ENCODE measurements at regions not wholly inside any gene's neighbourhood (a gene's known extent, or its start where the extent isn't known, plus 50 kb on each side); places are given as distances from the start of the nearest gene placed in this dataset.

DNA sequence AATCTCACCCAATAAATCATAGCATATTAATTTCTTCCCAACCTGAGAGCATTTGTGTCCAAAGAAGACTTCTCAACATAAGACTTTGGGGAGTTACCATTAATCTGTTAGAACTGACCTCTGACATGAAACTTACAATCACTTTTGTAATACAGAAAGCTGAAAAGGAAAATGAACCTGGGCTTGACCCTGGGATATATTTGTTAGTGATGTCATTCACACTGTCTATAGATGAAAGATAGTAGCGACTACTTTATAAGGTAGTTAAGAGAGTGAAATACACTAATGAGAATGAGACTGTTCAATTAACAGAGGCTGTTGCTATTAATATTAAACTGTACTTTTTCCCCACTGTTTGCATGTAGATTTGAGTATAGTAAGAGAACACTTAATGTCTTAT is 1334.8 kb upstream of the TMEM132C start:
- Histone ChIP-seq H2AFZ (ENCODE audit: low read depth, low read length) (no peak overlapping the region), H3K4me2 (ENCODE audit: insufficient read depth, low read length) (no peak overlapping the region), H3K9me3 (replicated peaks; ENCODE audit: control insufficient read depth, insufficient read depth, low read length) (peaks cover 5% of the 10 kb centered on the region), H3K9ac (replicated peaks; ENCODE audit: extremely low read depth, insufficient read depth, low read length) (no peak overlapping the region), H3K36me3 (ENCODE audit: control insufficient read depth in 2 of 2, extremely low read depth in 1 of 2, insufficient read depth in 2 of 2, low read length in 2 of 2) (no peaks in the 10 kb centered on the region), H3K4me3 (replicated peaks in 1 of 3; ENCODE audit: insufficient read depth in 1 of 3, low read depth in 1 of 3, low read length in 3 of 3) (no peak overlapping the region), H3K4me1 (ENCODE audit: control insufficient read depth, extremely low read depth, insufficient read depth, low read length) (no peaks in the 10 kb centered on the region), H3K9me1 (replicated peaks; ENCODE audit: control insufficient read depth, extremely low read depth, insufficient read depth, low read length) (no peaks in the 10 kb centered on the region), H4K20me1 (replicated peaks; ENCODE audit: control insufficient read depth, extremely low read depth, insufficient read depth, low read length) (no peaks in the 10 kb centered on the region), H3K27ac (ENCODE audit: insufficient read depth, low read depth, low read length) (no peak overlapping the region), H3K27me3 (ENCODE audit: control insufficient read depth in 2 of 2, insufficient read depth in 2 of 2, low read length in 2 of 2) (no peaks in the 10 kb centered on the region), H3K79me2 (ENCODE audit: control insufficient read depth, insufficient read depth, low read length) (no peaks in the 10 kb centered on the region)
- DNase-seq (ENCODE audit: low read depth, low spot score) (no peak), FAIRE-seq (no peak)
- intact Hi-C loops (cut with micrococcal nuclease): no loop called here
- TF ChIP-seq FOS (IDR thresholded peaks at IDR 0.05; ENCODE audit: borderline replicate concordance, insufficient read depth, low read length): no peak
- no peak for TF ChIP-seq EZH2 (IDR thresholded peaks at IDR 0.05; ENCODE audit: borderline replicate concordance, low read depth, low read length, severe bottlenecking)
- no peak for TF ChIP-seq MYC (IDR thresholded peaks at IDR 0.05; ENCODE audit: low read depth, low read length)
- TF ChIP-seq POLR2AphosphoS5 (IDR thresholded peaks at IDR 0.05; ENCODE audit: insufficient read depth, low read depth, low read length): no peak
- TF ChIP-seq, protein P1, sequence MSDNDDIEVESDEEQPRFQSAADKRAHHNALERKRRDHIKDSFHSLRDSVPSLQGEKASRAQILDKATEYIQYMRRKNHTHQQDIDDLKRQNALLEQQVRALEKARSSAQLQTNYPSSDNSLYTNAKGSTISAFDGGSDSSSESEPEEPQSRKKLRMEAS (IDR thresholded peaks at IDR 0.05; ENCODE audit: insufficient read depth, insufficient read length): no peak
- no peak for TF ChIP-seq JUN (IDR thresholded peaks at IDR 0.05; ENCODE audit: borderline replicate concordance, insufficient read depth, insufficient read length, low read depth)
- TF ChIP-seq POLR2A (IDR thresholded peaks at IDR 0.05; ENCODE audit: low read depth, low read length): no peak
- TF ChIP-seq GATA2 (IDR thresholded peaks at IDR 0.05; ENCODE audit: insufficient read depth, insufficient read length, low read depth, low read length): no peak
- TF ChIP-seq, protein P2, sequence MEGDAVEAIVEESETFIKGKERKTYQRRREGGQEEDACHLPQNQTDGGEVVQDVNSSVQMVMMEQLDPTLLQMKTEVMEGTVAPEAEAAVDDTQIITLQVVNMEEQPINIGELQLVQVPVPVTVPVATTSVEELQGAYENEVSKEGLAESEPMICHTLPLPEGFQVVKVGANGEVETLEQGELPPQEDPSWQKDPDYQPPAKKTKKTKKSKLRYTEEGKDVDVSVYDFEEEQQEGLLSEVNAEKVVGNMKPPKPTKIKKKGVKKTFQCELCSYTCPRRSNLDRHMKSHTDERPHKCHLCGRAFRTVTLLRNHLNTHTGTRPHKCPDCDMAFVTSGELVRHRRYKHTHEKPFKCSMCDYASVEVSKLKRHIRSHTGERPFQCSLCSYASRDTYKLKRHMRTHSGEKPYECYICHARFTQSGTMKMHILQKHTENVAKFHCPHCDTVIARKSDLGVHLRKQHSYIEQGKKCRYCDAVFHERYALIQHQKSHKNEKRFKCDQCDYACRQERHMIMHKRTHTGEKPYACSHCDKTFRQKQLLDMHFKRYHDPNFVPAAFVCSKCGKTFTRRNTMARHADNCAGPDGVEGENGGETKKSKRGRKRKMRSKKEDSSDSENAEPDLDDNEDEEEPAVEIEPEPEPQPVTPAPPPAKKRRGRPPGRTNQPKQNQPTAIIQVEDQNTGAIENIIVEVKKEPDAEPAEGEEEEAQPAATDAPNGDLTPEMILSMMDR (IDR thresholded peaks at IDR 0.05; ENCODE audit: extremely low read depth in 1 of 2, insufficient read depth in 1 of 2, low read depth in 1 of 2, low read length in 2 of 2): no peak
- dilution Hi-C loops (cut with MboI; ENCODE audit: extremely low pct_ligation_motif_present, low sequenced_read_pairs): no loop called here
- POLR2A ChIA-PET: no interaction called here
- BruUV-seq (replicated peaks): no TSS peak
- CTCF ChIA-PET: no interaction called here

Measured in endothelial cell of umbilical vein (primary cell).